IPS-18a (cell line): ENCODE measurements at regions not wholly inside any gene's neighbourhood (a gene's known extent, or its start where the extent isn't known, plus 50 kb on each side); places are given as distances from the start of the nearest gene placed in this dataset.

Source experiments
- H3K27ac ChIP-seq: one replicate; pipeline ENCODE4 v1.5.1; 2013; ENCODE audit warnings: low read length
- H3K27me3 ChIP-seq: one replicate; pipeline ENCODE4 v1.6.1; 2013; ENCODE audit warnings: mild to moderate bottlenecking, low read length; ENCODE audit not compliant: control insufficient read depth, insufficient read depth
- H3K36me3 ChIP-seq: one replicate; pipeline ENCODE4 v1.6.1; 2013; ENCODE audit warnings: low read depth, low read length; ENCODE audit not compliant: control insufficient read depth
- H3K4me1 ChIP-seq: one replicate; pipeline ENCODE4 v1.6.1; 2013; ENCODE audit warnings: low read depth, low read length; ENCODE audit not compliant: control insufficient read depth
- H3K4me3 ChIP-seq: one replicate; pipeline ENCODE4 v1.5.1; 2013; ENCODE audit warnings: low read length
- H3K9ac ChIP-seq: one replicate; pipeline ENCODE4 v1.6.1; 2013; ENCODE audit warnings: mild to moderate bottlenecking, low read length, moderate library complexity
- H3K9me3 ChIP-seq: one replicate; pipeline ENCODE4 v1.6.1; 2013; ENCODE audit warnings: low read depth, low read length; ENCODE audit not compliant: control insufficient read depth

DNA sequence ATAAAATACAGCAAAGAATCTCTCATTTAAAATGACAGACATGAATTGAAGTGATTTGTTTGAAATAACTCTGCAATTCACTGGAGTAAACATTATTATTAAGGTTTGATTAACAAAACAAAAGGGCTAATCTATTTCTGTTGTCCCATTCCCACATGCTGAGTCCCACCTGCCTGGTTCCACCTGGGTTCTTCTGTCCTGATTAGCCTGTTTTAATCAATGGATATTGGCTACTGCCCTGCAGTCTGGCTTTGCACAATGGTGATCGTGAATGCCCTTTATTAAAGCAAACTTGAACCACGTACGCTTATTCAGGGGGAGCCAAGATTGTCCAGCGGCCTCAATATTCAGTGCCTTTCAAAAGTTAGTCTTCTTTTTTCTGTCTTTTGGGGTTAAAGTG is 72.8 kb upstream of the CDH19 start:
- H3K4me1 ChIP-seq, result peaks cover 20% of the 10 kb centered on the region
- no peaks in the 10 kb centered on the region for H3K27me3 ChIP-seq
- no peak overlapping the region for H3K27ac ChIP-seq
- H3K9ac ChIP-seq, result no peak overlapping the region
- peaks cover 11% of the 10 kb centered on the region for H3K9me3 ChIP-seq
- H3K36me3 ChIP-seq, result no peaks in the 10 kb centered on the region
- H3K4me3 ChIP-seq, result no peak overlapping the region

DNA sequence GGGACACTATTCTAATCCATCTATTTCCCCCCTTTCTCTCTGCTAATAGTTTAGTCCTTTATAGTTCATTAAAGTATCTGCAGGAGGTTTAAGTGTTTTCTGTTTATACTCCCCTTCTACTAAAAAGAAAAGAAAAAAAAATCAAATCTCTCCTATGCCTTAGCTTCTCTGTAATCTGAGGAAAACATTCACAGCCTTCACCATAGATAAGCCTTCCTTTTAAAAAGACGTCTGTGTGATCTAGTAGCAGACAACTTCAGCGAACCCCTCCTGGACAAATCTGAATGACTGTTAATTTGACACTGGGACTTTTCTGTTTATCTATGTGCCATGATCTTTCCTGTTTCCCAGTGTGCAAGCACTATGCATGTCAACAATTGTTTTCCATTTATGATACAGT is 70.4 kb upstream of the CDH19 start:
- Histone ChIP-seq H3K4me3 (no peak overlapping the region), H3K9ac (no peak overlapping the region), H3K27me3 (no peaks in the 10 kb centered on the region), H3K4me1 (peaks cover 20% of the 10 kb centered on the region), H3K36me3 (no peaks in the 10 kb centered on the region), H3K9me3 (peaks cover 11% of the 10 kb centered on the region), H3K27ac (no peak overlapping the region)

GRCh38 chr18:66668706-66669105 is 64.8 kb upstream of the CDH19 start:
- Histone ChIP-seq H3K9ac (no peak overlapping the region), H3K4me3 (no peak overlapping the region), H3K27me3 (no peaks in the 10 kb centered on the region), H3K9me3 (no peaks in the 10 kb centered on the region), H3K36me3 (no peaks in the 10 kb centered on the region), H3K4me1 (peaks cover 12% of the 10 kb centered on the region), H3K27ac (no peak overlapping the region)

DNA sequence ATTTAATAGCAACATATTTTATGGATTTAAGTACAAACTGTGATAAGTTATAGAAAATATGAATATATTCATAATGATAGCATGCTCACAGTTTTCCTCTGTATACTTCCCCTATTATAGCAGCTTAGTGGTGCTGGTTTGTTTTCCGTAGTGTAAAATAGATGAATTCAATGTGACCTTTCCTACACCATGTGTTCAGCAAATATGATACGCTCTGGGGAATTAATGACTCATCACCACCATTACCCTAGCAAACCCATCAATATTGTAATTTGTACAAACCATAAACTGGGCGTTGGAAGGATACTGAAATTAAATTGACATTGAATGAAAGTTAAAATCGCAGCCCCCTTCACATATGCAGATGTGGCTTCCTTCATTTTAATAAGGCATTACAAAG is 58.7 kb upstream of the CDH19 start:
- Histone ChIP-seq H3K27me3 (no peaks in the 10 kb centered on the region), H3K4me3 (no peak overlapping the region), H3K27ac (no peak overlapping the region), H3K9ac (no peak overlapping the region), H3K36me3 (no peaks in the 10 kb centered on the region), H3K4me1 (no peaks in the 10 kb centered on the region), H3K9me3 (no peaks in the 10 kb centered on the region)

- H3K9me3 ChIP-seq, result no peaks in the 10 kb centered on the region
- H3K27ac ChIP-seq, result no peak overlapping the region
- no peaks in the 10 kb centered on the region for H3K36me3 ChIP-seq
- no peak overlapping the region for H3K4me3 ChIP-seq
- no peaks in the 10 kb centered on the region for H3K27me3 ChIP-seq
- H3K9ac ChIP-seq, result no peak overlapping the region
- no peaks in the 10 kb centered on the region for H3K4me1 ChIP-seq
Measured at GRCh38 chr18:66655407-66655806, 51.5 kb upstream of the CDH19 start.
